GM08714 (cell line): ENCODE measurements at regions not wholly inside any gene's neighbourhood (a gene's known extent, or its start where the extent isn't known, plus 50 kb on each side); places are given as distances from the start of the nearest gene placed in this dataset.

Experiments
- H3K4me3 ChIP-seq: fragments of 200-500 bp; sonication (Bioruptor generic); 2 replicates; pipeline ENCODE4 v1.5.1; 2014; ENCODE audit warnings: mild to moderate bottlenecking, low read length, inconsistent platforms
- ZNF274 ChIP-seq: IDR thresholded peaks from 2 replicates; pipeline ENCODE4 v1.6.1; 2012; ENCODE audit warnings: mild to moderate bottlenecking, low read depth, low read length

DNA sequence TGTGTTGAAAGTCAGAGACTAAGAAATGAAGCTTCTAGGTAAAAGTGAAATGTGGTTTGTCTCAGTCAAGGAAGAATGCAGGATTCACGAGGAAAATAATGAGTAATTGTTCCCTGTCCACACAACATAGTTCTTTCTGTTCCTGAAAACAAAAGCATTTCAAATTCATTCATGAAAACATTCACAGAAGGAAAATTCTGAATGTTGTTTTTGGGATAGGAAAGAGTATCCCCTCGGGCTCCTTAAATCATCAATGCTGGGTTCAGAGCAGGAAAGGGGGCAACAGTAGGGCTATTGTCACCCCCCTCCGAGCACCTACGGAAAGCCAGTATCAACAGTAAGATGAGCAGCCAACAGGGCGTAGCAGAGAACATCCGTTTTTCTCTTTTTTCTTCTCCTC, 769.9 kb upstream of the ADAMTS16 start:
- no peak overlapping the region for H3K4me3 ChIP-seq
- TF ChIP-seq ZNF274, result no peak

DNA sequence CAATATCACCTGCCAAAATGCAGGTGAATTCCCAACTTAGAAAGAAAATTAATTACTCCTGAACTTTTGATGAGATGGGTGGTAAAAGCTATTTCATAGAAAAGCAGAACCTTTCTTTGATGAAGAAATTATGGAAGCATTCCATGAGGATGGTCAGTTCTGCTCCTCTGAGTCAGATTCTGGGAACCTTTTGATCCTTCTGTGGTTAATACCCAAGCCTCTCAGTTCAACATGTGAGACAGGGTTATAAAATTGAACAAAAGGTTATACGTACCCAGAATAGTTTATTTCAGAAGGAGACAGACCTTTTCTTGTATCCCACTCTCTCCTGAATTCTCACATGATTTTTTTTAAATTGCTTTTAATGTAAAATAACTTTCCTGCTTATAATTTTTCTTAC, 767.6 kb upstream of the ADAMTS16 start:
- no peak overlapping the region for H3K4me3 ChIP-seq
- TF ChIP-seq ZNF274, result no peak

DNA sequence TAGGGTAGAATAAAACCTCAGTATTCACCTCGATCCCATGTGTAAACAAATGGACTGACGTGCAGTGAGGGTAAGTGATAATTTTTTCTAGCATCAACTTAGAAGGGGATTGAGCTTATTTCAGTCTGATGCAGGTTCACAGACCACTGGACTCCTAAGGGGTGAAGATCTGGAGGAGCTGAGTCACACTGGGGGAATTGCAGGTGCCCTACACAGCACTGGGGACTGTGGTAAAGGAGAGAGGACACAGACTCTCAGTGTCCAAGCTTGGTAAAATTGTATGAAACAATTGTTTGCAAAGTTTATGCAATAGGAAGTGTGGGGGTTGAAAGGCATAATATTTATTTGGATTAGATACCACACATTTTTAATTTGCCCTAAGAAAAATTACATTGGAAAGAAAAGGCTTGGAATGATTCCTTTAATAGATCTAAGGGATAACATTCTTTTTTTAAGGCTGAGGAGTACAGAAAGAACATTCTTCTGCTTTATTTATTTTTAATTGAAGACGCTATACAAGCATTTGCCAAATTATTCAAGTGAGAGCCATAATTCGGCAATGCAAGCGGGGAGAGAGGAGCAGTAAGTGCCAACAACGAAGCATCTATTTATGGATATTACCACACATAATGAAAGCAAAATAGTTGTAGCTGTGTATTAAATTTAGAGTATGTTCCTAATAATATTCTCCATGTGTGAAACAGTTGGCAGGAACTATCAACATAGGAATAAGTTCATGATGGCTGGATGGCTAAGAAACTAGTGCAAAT, 766.9 kb upstream of the ADAMTS16 start:
- TF ChIP-seq ZNF274, result no peak

DNA sequence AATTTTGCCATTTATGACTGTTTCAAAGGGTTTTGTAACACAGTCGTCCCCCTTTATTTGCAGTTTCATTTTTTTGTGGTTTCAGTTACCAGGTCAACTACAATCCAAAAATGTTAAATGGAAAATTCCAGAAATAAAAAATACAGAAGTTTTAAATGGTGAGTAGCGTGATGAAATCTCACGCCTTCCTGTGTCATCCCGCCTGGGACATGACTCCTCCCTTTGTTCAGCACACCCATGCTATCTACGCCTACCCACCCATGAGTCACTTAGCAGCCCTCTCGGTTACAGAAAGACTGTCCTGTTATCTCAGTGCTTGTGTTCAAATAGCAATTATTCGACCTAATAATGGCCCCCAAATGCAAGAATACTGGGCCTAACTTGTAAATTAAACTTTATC, 765.3 kb upstream of the ADAMTS16 start:
- TF ChIP-seq ZNF274, result no peak
- H3K4me3 ChIP-seq, result no peak overlapping the region

More for the DNA sequence above, 766.9 kb upstream of the ADAMTS16 start:
- H3K4me3 ChIP-seq, result no peak overlapping the region

DNA sequence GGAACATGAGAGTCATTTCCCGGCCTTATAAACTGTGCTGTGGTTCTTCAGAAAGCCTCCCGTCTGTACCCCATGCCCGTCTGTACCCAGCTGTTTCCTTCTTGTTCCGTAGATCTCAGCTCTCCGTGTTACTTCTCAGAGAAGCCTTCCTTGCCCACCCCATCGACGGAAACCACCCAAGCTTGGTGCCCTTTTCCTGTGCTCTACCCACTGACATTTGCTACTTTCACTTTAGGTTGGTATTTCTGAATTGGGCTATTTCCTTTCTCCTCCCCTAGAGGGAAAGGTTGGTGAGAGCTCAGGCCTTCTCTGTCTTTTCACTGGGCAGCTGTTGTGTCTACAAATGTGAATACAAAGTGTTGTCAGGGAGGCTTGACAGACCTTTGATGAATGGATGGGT, 764.5 kb upstream of the ADAMTS16 start:
- TF ChIP-seq ZNF274, result no peak
- no peak overlapping the region for H3K4me3 ChIP-seq

DNA sequence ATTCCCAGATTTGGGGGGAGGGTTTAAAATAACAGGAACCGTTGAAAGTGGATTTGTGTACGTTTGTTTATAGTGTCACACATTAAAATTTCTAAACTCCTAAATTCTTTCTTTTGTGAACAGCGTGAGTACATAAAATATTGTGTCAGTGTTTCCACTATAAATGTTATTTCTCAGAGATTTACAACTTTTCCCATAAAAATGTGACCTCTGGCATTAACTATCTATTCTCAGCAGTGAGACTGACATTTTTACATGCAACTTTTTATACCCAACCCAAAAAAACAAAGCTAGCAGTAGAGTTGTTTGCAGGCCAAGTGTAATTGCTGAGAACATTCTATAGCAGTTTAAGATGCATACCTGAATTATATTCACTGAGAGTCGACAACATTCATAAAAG, 757.0 kb upstream of the ADAMTS16 start:
- no peak for TF ChIP-seq ZNF274
- H3K4me3 ChIP-seq, result no peak overlapping the region

DNA sequence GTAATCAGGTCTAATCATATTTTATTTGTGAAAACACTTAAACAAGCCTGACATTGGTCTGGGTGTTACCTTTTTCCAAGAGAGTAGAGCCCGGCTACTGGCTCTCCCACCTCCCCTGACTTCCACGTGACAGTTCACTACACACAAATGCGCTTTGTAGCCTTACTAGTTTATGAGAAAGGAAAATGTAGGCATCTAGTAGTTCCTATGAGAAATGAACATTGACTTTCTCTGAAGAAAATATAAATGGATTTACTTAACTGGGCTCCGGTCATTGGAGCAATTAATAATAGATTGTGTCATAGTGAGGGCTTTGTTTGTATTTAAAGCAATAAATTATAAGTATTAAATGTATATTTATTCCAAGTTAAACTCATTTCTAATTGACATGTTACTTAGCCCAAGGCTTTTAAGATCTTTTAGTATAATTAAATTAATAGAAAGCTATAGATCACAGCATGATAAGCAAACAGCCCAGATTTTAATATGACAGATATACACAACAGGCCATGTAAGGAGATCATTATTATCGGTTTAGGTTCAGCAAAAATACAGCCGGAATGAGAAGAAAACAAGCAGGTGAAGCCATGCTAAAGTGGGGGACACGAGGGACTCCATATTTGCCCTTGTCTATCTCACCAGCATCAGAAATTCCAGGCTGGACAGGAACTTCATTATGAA, 756.5 kb upstream of the ADAMTS16 start:
- no peak for TF ChIP-seq ZNF274
- H3K4me3 ChIP-seq, result no peak overlapping the region

DNA sequence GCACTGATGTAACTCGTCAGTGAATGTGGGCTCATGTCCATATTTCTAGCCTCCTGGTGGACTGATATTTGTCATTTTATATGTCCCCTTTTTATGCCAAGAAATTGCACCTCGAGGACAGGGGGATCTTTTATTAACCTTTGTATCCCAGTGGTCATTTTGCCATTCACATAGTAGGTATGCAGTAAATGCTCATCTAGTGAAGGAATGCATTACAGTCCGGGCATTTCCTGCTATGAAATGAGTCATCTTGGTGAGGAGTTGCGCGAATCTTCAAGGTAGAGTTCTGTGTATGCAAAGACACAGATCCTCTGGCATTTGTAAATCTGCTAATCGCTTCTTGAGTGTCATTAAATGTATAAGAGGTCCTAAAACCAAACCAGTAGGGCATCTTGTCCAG, 755.5 kb upstream of the ADAMTS16 start:
- no peak overlapping the region for H3K4me3 ChIP-seq
- no peak for TF ChIP-seq ZNF274

DNA sequence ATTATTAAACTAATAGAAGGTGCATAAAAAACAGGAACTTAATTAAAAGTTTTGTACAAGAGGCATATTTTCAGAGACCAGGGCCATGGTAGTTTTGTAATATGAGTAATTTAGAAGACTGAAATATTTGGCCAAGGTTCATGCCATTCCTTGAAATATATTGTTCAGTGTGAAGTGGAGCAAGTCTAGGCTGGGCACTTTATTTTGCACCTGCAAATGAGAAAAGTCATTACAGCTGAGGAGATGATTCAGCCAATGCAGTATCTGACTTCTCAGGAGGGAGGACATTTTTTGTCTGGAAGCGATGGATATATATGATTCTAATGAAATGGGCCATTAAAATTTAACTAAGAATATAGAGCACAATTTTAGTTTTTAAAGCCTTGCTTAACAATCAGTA, 754.0 kb upstream of the ADAMTS16 start:
- no peak overlapping the region for H3K4me3 ChIP-seq
- TF ChIP-seq ZNF274, result no peak

DNA sequence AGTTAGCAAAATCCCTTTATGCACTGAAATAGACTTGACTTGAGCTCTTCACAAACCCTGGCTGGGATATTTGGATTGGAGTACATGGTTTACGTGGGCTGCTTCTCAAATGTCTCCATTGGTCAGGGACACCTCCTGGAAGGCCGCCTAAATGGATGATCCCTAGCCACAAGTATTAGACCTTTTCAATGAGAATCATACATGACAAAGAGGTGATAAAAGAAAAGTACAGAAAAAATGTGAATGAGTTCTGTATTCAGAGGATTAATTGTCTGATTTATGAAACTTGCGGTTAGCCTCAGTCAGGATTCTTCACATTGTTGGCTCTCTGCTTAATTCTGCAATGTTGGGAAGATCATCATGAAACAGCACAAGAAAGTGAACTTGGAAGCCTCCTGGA, 752.8 kb upstream of the ADAMTS16 start:
- H3K4me3 ChIP-seq, result no peak overlapping the region
- TF ChIP-seq ZNF274, result no peak

DNA sequence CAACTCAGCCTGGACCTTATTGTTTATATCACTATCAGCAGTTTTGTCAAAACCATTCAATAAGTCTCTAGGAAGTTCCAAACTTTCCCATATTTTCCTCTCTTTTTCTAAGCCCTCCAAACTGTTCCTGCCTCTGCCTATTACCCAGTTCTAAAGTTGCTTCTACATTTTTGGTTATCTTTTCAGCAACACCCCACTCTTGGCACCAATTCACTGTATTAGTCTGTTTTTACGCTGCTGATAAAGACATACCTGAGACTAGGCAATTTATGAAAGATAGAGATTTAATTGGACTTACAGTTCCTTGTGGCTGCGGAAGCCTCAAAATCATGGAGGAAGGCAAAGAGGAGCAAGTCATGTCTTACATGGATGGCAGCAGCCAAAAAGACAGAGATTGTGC, 744.4 kb upstream of the ADAMTS16 start:
- TF ChIP-seq ZNF274, result no peak
- H3K4me3 ChIP-seq, result no peak overlapping the region

DNA sequence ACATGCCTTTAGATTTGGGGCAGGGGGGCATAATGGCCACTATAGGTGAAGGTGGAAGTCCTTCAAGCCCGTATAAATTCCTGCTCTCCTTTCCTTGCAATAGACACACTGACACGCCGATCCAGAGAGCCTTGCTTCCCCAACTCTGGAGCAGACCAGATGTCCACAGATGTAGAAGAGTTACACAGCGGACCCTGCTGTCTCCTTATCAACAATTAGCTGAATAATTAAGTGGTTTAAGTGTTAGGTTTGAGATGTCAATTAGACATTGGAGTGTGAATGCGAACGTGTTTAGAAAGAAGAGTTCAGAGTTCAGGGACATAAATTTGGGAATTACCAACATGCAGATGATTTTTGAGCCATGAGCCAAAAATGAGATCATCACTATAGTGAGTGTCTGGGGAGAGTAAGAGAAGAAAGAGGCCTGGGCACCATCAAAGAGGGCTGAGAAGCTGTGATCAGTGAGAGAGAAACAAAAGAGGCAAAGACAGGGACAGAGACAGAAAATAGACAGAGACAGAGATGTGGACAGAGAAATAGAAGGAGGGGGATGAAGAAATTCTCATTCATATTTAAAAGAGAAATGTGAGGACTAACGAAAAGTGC, 734.4 kb upstream of the ADAMTS16 start:
- no peak overlapping the region for H3K4me3 ChIP-seq
- TF ChIP-seq ZNF274, result no peak

DNA sequence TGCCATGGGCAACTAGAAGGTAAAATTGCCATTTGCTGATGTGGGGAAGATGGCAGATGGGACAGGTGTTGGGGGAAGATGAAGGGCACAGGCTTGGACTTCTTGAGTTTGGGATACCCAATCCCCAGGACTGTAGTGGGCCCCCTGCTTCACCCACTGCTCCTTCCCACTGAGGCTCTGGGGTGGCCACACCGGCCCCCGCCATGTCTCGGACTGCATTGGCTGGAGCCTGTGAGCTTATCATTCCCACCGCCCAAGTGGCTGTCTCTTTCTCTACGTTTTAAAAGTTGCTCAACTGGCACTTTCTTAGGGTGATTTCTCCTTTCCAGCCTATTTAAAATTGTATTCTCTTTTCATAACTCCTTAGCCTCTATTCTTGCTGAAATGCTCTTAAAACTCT, 730.0 kb upstream of the ADAMTS16 start:
- TF ChIP-seq ZNF274, result no peak
- H3K4me3 ChIP-seq, result no peak overlapping the region

DNA sequence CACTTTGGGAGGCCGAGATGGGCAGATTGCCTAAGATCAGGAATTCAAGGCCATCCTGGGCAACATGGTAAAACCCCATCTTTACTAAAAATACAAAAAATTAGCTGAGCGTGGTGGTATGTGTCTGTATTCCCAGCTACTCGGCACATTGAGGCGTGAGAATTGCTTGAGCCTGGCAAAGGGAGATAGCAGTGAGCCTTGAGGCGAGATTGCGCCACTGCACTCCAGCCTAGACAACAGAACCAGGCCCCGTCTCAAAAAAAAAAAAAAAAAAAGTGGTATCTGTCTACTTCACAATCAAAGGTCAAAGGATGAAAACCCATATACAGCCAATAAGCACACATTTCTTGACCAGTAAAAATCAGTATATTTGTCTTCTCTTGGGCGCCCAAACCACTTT, 728.5 kb upstream of the ADAMTS16 start:
- H3K4me3 ChIP-seq, result no peak overlapping the region
- no peak for TF ChIP-seq ZNF274

DNA sequence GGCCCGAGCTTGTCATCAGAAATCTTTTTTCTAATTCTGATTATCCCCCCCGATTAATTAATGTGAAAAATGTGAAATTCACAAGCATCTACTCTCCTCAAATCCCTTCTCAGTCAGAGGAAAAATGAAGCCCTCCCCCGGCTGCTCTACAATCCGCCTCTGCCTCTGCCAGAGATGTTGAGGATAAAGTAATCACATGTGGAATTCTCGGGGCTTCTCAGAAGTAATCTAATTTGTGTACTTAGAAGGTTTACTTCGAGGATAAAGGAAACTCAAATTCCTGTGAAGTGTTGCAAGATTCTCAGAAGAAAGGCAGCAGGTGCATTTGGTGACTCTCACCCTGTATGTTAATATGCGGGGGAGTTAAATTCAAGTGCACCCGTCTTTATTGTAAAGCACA, 726.1 kb upstream of the ADAMTS16 start:
- no peak for TF ChIP-seq ZNF274
- no peak overlapping the region for H3K4me3 ChIP-seq

DNA sequence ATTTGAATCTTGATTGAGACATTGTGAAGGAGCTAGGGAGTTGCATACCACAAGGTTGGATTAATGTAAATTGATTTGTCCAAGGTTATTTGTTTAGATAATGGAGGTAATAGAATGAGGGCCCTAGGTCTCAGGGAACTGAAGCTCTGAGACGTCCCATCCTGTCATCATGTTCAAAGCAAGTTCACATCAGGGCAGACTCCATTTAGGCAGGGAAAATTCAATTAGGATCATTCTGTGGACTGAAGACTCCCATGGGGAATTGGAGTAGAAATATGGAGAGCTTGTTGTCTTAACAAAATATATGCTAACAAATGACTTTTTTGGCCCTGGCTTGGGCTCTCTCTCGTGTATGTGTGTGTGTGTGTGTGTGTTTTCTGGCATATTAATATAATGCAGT, 722.0 kb upstream of the ADAMTS16 start:
- no peak overlapping the region for H3K4me3 ChIP-seq
- TF ChIP-seq ZNF274, result no peak
